ENCODE measurements at regions not wholly inside any gene's neighbourhood (a gene's known extent, or its start where the extent isn't known, plus 50 kb on each side); places are given as distances from the start of the nearest gene placed in this dataset.

DNA sequence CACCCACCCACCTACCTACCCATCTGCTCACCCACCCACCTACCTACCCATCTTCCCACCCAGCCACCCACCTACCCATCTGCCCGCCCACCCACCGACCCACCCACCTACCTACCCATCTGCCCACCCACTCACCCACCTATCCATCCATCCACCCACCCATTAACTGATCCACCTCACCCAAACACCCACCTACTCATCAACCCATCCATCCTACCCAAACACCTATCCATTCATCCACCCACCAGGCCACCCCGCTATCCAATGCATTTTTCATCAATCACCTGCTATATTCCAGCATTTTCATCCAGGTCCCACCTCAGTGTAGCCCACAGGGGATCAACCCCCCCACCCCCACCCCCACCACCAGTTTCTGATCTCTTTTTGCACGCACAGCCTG is 121.8 kb downstream of the GLI2 start (continued):
- TF ChIP-seq PBX3 (IDR thresholded peaks at IDR 0.05) (no peak), ZFP36 (IDR thresholded peaks at IDR 0.05; ENCODE audit: borderline replicate concordance, partially characterized antibody) (no peak), RARB (CRISPR knock-in tag; IDR thresholded peaks at IDR 0.05) (no peak), CBX2 (IDR thresholded peaks at IDR 0.05; ENCODE audit: borderline replicate concordance, low read depth) (no peak), EHMT2 (IDR thresholded peaks at IDR 0.05; ENCODE audit: low read depth) (no peak), EP300 (IDR thresholded peaks at IDR 0.05) (no peak)

- DNase-seq (ENCODE audit: low read depth in 1 of 2, low spot score in 1 of 2): no peak
- ChIA-PET CTCF (interaction anchor here (0.9 to 1.5 kb wide), 3 partner anchors 8 to 20 kb away, joined by 4 read pairs; no protein-coding TSS in a partner anchor), POLR2A (no interaction called here)
- TF ChIP-seq TFCP2L1 (CRISPR knock-in tag; IDR thresholded peaks at IDR 0.05) (no peak), REST (IDR thresholded peaks at IDR 0.05) (no peak), SMC3 (IDR thresholded peaks at IDR 0.05) (no peak), EHMT2 (IDR thresholded peaks at IDR 0.05; ENCODE audit: low read depth) (no peak), CTCF (IDR thresholded peaks at IDR 0.05) (no peak)
- TF ChIP-seq, protein P1, sequence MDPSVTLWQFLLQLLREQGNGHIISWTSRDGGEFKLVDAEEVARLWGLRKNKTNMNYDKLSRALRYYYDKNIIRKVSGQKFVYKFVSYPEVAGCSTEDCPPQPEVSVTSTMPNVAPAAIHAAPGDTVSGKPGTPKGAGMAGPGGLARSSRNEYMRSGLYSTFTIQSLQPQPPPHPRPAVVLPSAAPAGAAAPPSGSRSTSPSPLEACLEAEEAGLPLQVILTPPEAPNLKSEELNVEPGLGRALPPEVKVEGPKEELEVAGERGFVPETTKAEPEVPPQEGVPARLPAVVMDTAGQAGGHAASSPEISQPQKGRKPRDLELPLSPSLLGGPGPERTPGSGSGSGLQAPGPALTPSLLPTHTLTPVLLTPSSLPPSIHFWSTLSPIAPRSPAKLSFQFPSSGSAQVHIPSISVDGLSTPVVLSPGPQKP (IDR thresholded peaks at IDR 0.05; ENCODE audit: low read depth, low read length): no peak
- no peak overlapping the region for H3K4me2 ChIP-seq
- no peaks in the 10 kb centered on the region for H3K9me3 ChIP-seq
- H3K4me1 ChIP-seq: peaks cover 17% of the 10 kb centered on the region
- ATAC-seq: no peak
- no peak overlapping the region for H3K4me3 ChIP-seq
- no peak overlapping the region for H3K27ac ChIP-seq
- 82% methylated on average over 6 of the region's 7 CpGs for WGBS (ENCODE audit: missing lambda C conversion rate)
- FAIRE-seq: no peak
Measured at GRCh38 chr2:120857931-120858330, 122.3 kb downstream of the GLI2 start.

DNA sequence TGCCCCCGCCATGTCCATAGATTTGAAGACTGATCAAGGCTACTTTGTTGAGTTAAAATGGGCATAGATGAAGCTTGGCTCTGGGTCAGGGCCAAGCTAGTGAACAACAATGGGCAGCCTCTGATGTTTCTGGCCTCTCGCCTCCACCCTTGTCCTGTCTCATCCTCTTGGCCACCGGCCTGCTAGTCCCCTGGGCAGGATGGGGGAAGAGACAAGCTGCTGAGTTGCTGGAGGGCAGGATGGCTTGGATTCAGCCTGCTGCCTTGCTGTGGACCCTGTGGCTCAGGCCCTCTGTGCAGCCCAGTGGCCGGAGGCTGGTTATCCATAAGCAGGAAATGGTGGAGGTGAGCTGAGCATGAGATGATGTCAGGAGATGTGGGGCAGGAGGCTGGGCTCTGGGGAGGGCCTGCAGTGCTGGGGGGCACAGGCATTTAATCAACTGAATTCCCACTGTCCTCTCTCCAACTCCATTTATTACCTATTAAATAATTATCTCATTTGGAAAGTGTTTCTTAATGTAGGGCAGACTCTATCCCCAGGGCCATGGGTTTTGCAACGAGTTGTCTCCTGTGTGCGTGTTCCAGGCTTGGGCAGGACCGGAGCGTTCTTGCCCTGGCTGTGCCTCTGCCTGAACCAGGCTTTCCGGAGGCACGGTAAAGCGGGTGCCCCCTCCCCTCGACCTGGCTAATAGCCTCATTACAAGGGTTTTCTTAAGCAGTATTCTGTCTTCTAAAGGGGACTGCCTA is 122.9 kb downstream of the GLI2 start:
- TF ChIP-seq GATA3 (IDR thresholded peaks at IDR 0.05; ENCODE audit: borderline replicate concordance) (no peak), POLR2AphosphoS2 (conservative IDR thresholded peaks at IDR 0.05; ENCODE audit: low read length) (no peak), JUN (IDR thresholded peaks at IDR 0.05) (no peak)
- POLR2A ChIA-PET: no interaction called here
- peak overlapping the region in 1 of 2 experiments; percentile 40; a peak in 1 of 6 replicates for H3K27ac ChIP-seq
- FAIRE-seq (no peak), DNase-seq (ENCODE audit: low read depth in 1 of 2, low spot score in 1 of 2) (no peak), ATAC-seq (no peak)
- CTCF ChIA-PET: interaction anchor here (0.9 to 1.5 kb wide), 3 partner anchors 9 to 38 kb away, joined by 4 read pairs; no protein-coding TSS in a partner anchor
- H3K9me3 ChIP-seq: no peaks in the 10 kb centered on the region
- WGBS (ENCODE audit: missing lambda C conversion rate): 89% methylated on average over 11 of the region's 12 CpGs
- H3K4me2 ChIP-seq: no peak overlapping the region
- peaks cover 23% of the 10 kb centered on the region for H3K4me1 ChIP-seq
- H3K4me3 ChIP-seq: no peak overlapping the region
